Hippocampal formation (tissue), 2 donors: ENCODE measurements at regions not wholly inside any gene's neighbourhood (a gene's known extent, or its start where the extent isn't known, plus 50 kb on each side); places are given as distances from the start of the nearest gene placed in this dataset.
"Not testable (repeated sequence)": the region's sequence is repeated elsewhere in the genome, so short reads cannot be mapped to it uniquely, and the experiment has no call there.

Source experiments
- DNase-seq, 2 donors: peaks; one replicate each; lab custom pipeline; 2025; lab: John Stamatoyannopoulos, UW

- DNase-seq, result no peak
These were observed 163.4 kb upstream of the SYN3 start for GRCh38 chr22:33221568-33221967.

- DNase-seq, result no peak
These were observed 162.4 kb upstream of the SYN3 start for GRCh38 chr22:33220476-33221080.

GRCh38 chr22:33219648-33220384 lies 161.6 kb upstream of the SYN3 start:
- DNase-seq, result no peak

DNA sequence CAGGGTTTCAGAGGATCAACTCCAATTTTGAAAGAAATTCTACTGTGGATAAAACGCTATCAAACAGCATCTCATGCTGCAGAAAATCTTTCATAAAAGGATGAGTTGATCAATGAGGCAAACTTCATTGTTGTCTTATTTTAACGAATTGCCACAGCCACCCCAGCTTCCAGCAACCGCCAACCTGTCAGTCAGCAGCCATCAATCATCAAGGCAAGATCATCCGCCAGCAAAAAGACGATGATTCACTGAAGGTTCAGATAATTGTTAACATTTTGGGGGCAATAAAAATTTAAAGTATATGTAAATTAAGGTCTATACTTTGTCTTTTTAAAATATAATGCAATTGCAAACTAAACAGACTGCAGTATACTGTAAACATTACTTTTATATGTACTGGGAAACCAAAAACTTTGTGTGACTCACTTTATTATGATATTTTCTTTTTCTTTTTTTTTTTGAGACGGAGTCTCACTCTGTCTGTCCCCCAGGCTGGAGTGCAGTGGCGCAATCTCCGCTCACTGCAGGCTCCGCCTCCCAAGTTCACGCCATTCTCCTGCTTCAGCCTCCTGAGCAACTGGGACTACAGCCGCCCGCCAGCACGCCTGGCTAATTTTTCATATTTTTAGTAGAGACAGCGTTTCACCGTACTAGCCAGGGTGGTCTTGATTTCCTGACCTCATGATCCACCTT lies 155.3 kb upstream of the SYN3 start:
- no peak for DNase-seq

DNA sequence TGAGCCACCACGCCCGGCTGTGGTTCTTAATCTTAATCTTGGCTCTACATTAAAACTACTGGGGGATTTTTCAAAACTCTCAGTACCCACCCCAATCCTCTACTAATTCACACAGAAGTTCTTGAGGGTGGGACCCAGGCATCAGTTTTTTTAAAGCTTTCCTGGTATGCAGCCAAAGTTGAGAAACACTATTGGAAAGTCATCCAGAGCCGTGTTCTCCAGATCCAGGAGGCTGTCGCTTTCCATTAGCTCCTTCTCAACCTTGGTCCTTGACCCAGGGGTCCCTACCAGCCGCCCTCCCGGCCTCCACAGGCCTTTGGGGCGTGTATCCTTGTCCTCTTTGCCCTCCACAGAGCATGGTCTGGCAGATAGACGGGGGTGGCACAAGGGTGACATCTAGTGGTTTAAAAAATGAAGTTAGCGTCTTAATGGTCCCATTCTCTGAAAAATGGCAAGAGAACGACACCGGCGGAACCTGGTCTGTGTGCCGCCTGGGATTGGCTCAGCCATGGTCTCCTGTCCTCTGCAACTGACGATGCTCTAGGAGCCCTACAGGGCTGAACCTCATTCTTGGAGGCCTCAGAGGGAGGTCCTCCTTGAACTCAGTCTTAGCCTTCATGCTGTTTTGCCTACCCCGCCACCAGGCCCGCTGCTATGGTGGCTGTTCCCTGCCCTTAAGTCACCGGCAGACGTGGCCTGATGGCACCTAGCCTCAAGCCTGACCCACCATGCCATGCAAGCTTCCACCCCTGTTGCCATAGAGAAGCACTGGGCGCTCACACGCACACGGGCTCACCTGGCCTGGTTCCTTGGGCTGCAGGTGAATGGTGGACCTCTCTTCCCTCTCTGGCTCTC lies 152.0 kb upstream of the SYN3 start:
- peak; percentile 5 to 7 for DNase-seq

DNA sequence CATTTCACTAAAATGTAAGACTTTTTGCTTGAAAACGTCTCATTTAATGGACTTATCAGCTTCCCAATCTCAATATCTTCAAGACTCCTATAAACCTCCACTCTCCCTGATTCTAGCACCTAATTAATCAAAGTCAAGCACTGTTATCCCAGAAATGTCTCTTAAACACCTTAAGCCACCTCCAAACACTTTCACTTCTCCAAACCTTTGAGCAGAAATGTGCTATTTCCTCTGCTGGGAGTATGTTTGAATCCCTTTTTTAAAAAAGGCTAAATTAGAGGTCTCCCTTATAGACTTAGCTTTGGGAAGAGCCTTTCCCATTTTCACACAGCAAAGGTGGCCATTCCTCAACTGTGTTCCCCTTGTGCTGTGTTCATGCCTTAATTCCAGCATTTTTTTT lies 146.2 kb upstream of the SYN3 start:
- DNase-seq, result no peak

- DNase-seq, result no peak
These were observed 144.3 kb upstream of the SYN3 start for GRCh38 chr22:33202455-33202854.

- DNase-seq, result no peak
These were observed 136.4 kb upstream of the SYN3 start for GRCh38 chr22:33194529-33195077.

DNA sequence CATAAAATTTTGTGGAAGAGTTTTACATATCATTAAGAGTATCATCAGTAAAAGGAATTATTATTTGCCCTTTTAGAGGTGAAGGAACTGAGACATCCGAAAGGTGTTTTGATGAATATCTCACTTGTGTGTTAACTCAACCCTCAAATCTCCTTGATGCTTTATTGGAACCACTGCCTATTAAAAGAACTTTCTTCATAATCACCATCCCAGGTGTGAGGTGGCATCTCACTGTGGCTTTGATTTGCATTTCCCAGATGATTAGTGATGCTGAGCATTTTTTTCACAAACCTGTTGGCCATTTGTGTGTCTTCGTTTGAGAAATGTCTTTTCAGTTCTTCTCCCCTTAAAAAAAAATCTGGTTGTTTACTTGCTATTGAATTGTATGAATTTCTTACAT lies 134.0 kb upstream of the SYN3 start:
- DNase-seq, result no peak

GRCh38 chr22:33188326-33188725 lies 130.1 kb upstream of the SYN3 start:
- no peak for DNase-seq

- no peak for DNase-seq
These were observed 128.6 kb upstream of the SYN3 start for GRCh38 chr22:33186816-33187215.

GRCh38 chr22:33180356-33180755 lies 122.2 kb upstream of the SYN3 start:
- no peak for DNase-seq

- no peak for DNase-seq
These were observed 110.0 kb upstream of the SYN3 start for GRCh38 chr22:33167998-33168790.

- no peak for DNase-seq
These were observed 108.0 kb upstream of the SYN3 start for GRCh38 chr22:33166206-33166605.

DNA sequence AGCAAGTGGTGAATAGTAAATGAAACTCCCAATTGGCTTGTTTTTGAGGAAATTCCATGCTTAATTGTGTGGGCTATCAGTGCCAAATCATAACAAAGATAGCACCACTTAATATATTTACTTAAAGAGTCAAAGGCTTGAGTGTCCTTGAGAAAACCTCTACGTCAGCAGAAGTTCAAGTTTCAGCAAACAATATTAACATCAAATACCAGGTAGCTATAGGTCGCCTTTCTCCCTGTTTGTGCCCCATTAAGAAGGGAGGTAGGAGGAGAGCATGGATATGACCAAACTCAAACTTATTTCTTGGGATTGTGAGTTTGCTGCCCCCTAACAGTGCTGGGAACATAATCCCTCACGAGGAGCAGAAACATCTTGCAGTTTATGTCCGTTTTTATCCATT lies 105.6 kb upstream of the SYN3 start:
- no peak for DNase-seq

DNA sequence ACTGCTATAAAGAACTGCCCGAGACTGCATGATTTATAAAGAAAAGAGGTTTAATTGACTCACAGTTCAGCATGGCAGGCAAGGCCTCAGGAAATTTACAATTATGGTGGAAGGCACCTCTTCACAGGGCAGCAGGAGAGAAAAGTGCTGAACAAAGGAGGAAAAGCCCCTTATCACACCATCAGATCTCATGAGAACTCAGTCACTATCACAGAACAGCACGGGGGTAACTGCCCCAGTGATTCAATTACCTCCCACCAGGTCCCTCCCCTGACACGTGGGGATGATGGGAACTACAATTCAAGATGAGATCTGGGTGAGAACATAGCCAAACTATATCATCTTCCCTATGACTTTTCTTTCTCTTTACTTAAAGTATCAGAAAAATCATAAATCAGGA lies 104.0 kb upstream of the SYN3 start:
- no peak for DNase-seq

- DNase-seq, result no peak
These were observed 102.3 kb upstream of the SYN3 start for GRCh38 chr22:33160525-33160924.

DNA sequence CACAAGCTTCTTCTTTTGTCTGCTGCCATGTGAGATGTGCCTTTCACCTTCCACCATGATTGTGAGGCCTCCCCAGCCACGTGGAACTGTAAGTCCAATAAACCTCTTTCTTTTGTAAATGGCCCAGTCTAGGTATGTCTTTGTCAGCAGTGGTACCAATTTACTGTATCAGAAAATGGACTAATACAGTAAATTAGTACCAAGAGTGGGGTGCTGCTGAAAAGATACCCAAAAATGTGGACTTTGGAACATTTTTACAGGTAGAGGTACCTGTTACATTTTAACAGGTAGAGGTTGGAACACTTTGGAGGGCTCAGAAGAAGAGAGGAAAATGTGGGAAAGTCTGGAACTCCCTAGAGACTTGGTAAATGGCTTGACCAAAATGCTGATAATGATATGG lies 96.8 kb upstream of the SYN3 start:
- DNase-seq, result not testable (repeated sequence)

- DNase-seq, result no peak
These were observed 91.4 kb upstream of the SYN3 start for GRCh38 chr22:33149611-33150010.

GRCh38 chr22:33144721-33145120 lies 86.5 kb upstream of the SYN3 start:
- no peak for DNase-seq
